Endothelial cell of umbilical vein (primary cell): ENCODE measurements at regions not wholly inside any gene's neighbourhood (a gene's known extent, or its start where the extent isn't known, plus 50 kb on each side); places are given as distances from the start of the nearest gene placed in this dataset.

Experiments
- EZH2 ChIP-seq: IDR thresholded peaks from 2 replicates; pipeline ENCODE4 v1.6.1; 2012; ENCODE audit warnings: borderline replicate concordance, low read depth, mild to moderate bottlenecking, moderate library complexity, low read length, inconsistent platforms; ENCODE audit not compliant: severe bottlenecking
- GATA2 ChIP-seq: IDR thresholded peaks from 2 replicates; pipeline ENCODE4 v1.7.0; 2011; ENCODE audit warnings: low read depth, mild to moderate bottlenecking, moderate library complexity, mixed read lengths, low read length; ENCODE audit not compliant: insufficient read length, insufficient read depth
- POLR2A ChIP-seq: IDR thresholded peaks from 2 replicates; pipeline ENCODE4 v1.6.1; 2012; ENCODE audit warnings: low read depth, mild to moderate bottlenecking, control low read depth, low read length
- POLR2AphosphoS5 ChIP-seq: IDR thresholded peaks from 2 replicates; pipeline ENCODE4 v1.6.1; 2012; ENCODE audit warnings: low read depth, mild to moderate bottlenecking, control low read depth, low read length, moderate library complexity; ENCODE audit not compliant: insufficient read depth
- TF ChIP-seq, protein P1 (sequence below): IDR thresholded peaks from 2 replicates; pipeline ENCODE4 v1.6.1; 2011; ENCODE audit not compliant: insufficient read depth, insufficient read length
- TF ChIP-seq, protein P2 (sequence below), 2 donors: IDR thresholded peaks; 1 replicate in 1 of 2; 2 replicates in 1 of 2; pipeline ENCODE4 v1.5.1; 2011; ENCODE audit warnings: low read length in 2 of 2, mild to moderate bottlenecking in 2 of 2, moderate library complexity in 2 of 2, control low read depth in 1 of 2, inconsistent platforms in 1 of 2, low read depth in 1 of 2; ENCODE audit not compliant: insufficient read depth in 1 of 2; ENCODE audit errors: extremely low read depth in 1 of 2

DNA sequence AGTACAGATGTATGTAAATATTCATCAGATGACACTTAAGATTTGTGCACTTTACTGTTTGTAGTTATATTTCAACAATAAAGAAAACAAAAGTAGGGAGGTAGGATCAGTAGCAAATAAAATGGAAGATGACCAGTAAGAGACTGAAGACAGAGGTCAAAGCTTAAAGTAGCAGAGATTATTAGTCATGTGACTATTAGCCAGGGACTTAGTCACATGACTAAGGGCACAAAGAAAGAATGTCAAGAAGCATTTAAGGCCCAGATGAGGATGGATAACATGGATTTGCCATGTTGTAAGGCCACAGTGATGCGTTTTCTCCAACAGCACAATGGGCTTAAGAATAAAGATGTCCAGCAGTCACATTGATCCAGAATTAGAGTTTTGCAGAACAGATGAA lies 479.6 kb downstream of the BCOR start:
- TF ChIP-seq POLR2AphosphoS5 = no peak
- no peak for TF ChIP-seq EZH2
- TF ChIP-seq, protein P1, sequence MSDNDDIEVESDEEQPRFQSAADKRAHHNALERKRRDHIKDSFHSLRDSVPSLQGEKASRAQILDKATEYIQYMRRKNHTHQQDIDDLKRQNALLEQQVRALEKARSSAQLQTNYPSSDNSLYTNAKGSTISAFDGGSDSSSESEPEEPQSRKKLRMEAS = no peak
- TF ChIP-seq, protein P2, sequence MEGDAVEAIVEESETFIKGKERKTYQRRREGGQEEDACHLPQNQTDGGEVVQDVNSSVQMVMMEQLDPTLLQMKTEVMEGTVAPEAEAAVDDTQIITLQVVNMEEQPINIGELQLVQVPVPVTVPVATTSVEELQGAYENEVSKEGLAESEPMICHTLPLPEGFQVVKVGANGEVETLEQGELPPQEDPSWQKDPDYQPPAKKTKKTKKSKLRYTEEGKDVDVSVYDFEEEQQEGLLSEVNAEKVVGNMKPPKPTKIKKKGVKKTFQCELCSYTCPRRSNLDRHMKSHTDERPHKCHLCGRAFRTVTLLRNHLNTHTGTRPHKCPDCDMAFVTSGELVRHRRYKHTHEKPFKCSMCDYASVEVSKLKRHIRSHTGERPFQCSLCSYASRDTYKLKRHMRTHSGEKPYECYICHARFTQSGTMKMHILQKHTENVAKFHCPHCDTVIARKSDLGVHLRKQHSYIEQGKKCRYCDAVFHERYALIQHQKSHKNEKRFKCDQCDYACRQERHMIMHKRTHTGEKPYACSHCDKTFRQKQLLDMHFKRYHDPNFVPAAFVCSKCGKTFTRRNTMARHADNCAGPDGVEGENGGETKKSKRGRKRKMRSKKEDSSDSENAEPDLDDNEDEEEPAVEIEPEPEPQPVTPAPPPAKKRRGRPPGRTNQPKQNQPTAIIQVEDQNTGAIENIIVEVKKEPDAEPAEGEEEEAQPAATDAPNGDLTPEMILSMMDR (IDR thresholded peaks at IDR 0.05; ENCODE audit: extremely low read depth in 1 of 2, insufficient read depth in 1 of 2, low read depth in 1 of 2, low read length in 2 of 2) = no peak
- no peak for TF ChIP-seq GATA2
- TF ChIP-seq POLR2A = no peak
